DND-41 (cell line): ENCODE measurements at regions not wholly inside any gene's neighbourhood (a gene's known extent, or its start where the extent isn't known, plus 50 kb on each side); places are given as distances from the start of the nearest gene placed in this dataset.

ENCODE experiments used
- ATAC-seq: fragments of 200-7000 bp; cut with Tn5 transposase; 3 replicates; pipeline ENCODE4 v1.9.1; 2021; ENCODE audit warnings: low read depth; ENCODE audit not compliant: insufficient read depth
- DNase-seq: peaks from one replicate; pipeline ENCODE4 v3.0.0-alpha.2; 2020
- H2AFZ ChIP-seq: 2 replicates; pipeline ENCODE4 v1.6.0; 2012; ENCODE audit warnings: low read depth, low read length
- H3K27ac ChIP-seq: 2 replicates; pipeline ENCODE4 v1.5.1; 2012; ENCODE audit warnings: low read length, inconsistent platforms
- H3K27me3 ChIP-seq: fragments of 200-600 bp; sonication (generic); 2 replicates; pipeline ENCODE4 v1.6.0; 2012; ENCODE audit warnings: low read length, mild to moderate bottlenecking, inconsistent platforms; ENCODE audit not compliant: insufficient read depth, poor library complexity
- H3K36me3 ChIP-seq: 2 replicates; pipeline ENCODE4 v1.5.1; 2012; ENCODE audit warnings: low read length, inconsistent platforms; ENCODE audit not compliant: insufficient read depth
- H3K4me1 ChIP-seq: 2 replicates; pipeline ENCODE4 v1.5.1; 2012; ENCODE audit warnings: mild to moderate bottlenecking, low read length; ENCODE audit not compliant: insufficient read depth
- H3K4me2 ChIP-seq: 2 replicates; pipeline ENCODE4 v1.6.0; 2012; ENCODE audit warnings: mild to moderate bottlenecking, moderate library complexity, low read length, inconsistent platforms; ENCODE audit not compliant: insufficient read depth
- H3K4me3 ChIP-seq, 2 experiments: fragments of 200-600 bp in 1 of 2; shearing (Covaris generic) in 1 of 2; 2 replicates each; pipeline ENCODE4 v1.5.1; 2012 to 2016; ENCODE audit warnings: inconsistent platforms in 2 of 2, low read length in 2 of 2, mild to moderate bottlenecking in 2 of 2, low read depth in 1 of 2, moderate library complexity in 1 of 2
- H3K79me2 ChIP-seq: 2 replicates; pipeline ENCODE4 v1.6.0; 2012; ENCODE audit warnings: low read length, inconsistent platforms; ENCODE audit not compliant: insufficient read depth
- H3K9ac ChIP-seq: 2 replicates; pipeline ENCODE4 v1.6.0; 2012; ENCODE audit warnings: low read depth, mild to moderate bottlenecking, inconsistent platforms, low read length, moderate library complexity
- H3K9me3 ChIP-seq: 2 replicates; pipeline ENCODE4 v1.5.1; 2012; ENCODE audit warnings: low read length, moderate library complexity, mild to moderate bottlenecking, inconsistent platforms; ENCODE audit not compliant: insufficient read depth, severe bottlenecking
- H4K20me1 ChIP-seq: 2 replicates; pipeline ENCODE4 v1.6.0; 2012; ENCODE audit warnings: low read length; ENCODE audit not compliant: insufficient read depth
- EZH2 ChIP-seq: IDR thresholded peaks from 3 replicates; pipeline ENCODE4 v1.6.1; 2012; ENCODE audit warnings: borderline replicate concordance, low read depth, mild to moderate bottlenecking, moderate library complexity, low read length, inconsistent platforms; ENCODE audit not compliant: severe bottlenecking
- TF ChIP-seq, protein P1 (sequence below): IDR thresholded peaks from 2 replicates; pipeline ENCODE4 v1.5.1; 2012; ENCODE audit warnings: borderline replicate concordance, low read length, moderate library complexity, mild to moderate bottlenecking; ENCODE audit not compliant: poor library complexity, severe bottlenecking; ENCODE audit errors: extremely low read depth

DNA sequence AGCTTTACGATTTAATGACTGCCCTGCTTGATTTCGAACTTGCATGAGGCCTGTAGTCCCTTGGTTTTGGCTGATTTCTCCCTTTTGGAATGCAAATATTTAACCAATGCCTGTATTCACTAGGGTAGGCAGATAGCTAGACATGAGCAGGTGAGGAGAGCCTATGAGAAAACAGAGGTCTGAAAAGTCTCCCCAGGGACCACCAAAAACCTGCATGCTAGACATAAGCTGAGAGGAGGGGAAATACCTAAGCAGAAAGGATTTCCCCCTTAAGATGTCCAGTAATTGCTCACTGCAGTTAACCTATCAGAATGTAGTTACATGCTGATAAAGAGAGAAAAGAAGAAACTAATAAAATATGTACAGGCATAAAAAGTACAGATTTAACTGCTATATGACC, 667.4 kb upstream of the SEMA6A start:
- no peak overlapping the region for H3K9ac ChIP-seq
- no peak for ATAC-seq

DNA sequence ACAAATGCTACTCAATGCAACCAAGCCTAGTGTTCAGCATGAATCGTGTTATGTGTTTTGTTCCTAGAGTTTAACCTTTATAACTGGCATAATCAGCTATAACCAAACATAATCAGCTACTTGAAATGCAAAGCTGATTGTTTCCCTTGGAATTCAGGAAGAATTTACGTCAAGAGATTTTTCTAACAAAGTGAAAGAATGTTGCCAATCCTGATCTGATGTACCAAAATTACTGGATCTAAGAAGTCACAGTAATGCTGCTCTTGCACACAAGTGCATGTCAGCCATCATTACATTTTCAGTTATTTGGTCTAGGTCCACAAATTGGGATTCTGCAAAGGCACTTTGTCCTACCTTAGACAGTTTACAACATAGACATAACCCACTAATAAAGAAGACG, 662.3 kb upstream of the SEMA6A start:
- no peaks in the 10 kb centered on the region for H3K79me2 ChIP-seq
- no peak overlapping the region for H3K4me3 ChIP-seq
- no peaks in the 10 kb centered on the region for H3K27me3 ChIP-seq
- H3K36me3 ChIP-seq, result no peaks in the 10 kb centered on the region
- ATAC-seq (no peak), DNase-seq (no peak)
- no peak for TF ChIP-seq EZH2
- TF ChIP-seq, protein P1, sequence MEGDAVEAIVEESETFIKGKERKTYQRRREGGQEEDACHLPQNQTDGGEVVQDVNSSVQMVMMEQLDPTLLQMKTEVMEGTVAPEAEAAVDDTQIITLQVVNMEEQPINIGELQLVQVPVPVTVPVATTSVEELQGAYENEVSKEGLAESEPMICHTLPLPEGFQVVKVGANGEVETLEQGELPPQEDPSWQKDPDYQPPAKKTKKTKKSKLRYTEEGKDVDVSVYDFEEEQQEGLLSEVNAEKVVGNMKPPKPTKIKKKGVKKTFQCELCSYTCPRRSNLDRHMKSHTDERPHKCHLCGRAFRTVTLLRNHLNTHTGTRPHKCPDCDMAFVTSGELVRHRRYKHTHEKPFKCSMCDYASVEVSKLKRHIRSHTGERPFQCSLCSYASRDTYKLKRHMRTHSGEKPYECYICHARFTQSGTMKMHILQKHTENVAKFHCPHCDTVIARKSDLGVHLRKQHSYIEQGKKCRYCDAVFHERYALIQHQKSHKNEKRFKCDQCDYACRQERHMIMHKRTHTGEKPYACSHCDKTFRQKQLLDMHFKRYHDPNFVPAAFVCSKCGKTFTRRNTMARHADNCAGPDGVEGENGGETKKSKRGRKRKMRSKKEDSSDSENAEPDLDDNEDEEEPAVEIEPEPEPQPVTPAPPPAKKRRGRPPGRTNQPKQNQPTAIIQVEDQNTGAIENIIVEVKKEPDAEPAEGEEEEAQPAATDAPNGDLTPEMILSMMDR, result no peak
- H3K4me2 ChIP-seq, result no peak overlapping the region
- no peaks in the 10 kb centered on the region for H3K9me3 ChIP-seq
- H3K4me1 ChIP-seq, result no peaks in the 10 kb centered on the region
- H4K20me1 ChIP-seq, result no peaks in the 10 kb centered on the region
- no peak overlapping the region for H3K27ac ChIP-seq
- no peak overlapping the region for H2AFZ ChIP-seq
- no peak overlapping the region for H3K9ac ChIP-seq

More for the DNA sequence above, 667.4 kb upstream of the SEMA6A start:
- H3K79me2 ChIP-seq, result no peaks in the 10 kb centered on the region
- no peak overlapping the region for H3K27ac ChIP-seq
- H3K4me1 ChIP-seq, result no peaks in the 10 kb centered on the region
- no peaks in the 10 kb centered on the region for H4K20me1 ChIP-seq
- TF ChIP-seq, protein P1, result no peak
- no peak for TF ChIP-seq EZH2
- no peak overlapping the region for H3K4me2 ChIP-seq
- no peak overlapping the region for H2AFZ ChIP-seq
- no peaks in the 10 kb centered on the region for H3K36me3 ChIP-seq
- H3K27me3 ChIP-seq, result no peaks in the 10 kb centered on the region
- no peaks in the 10 kb centered on the region for H3K9me3 ChIP-seq
- DNase-seq, result no peak
- H3K4me3 ChIP-seq, result no peak overlapping the region

DNA sequence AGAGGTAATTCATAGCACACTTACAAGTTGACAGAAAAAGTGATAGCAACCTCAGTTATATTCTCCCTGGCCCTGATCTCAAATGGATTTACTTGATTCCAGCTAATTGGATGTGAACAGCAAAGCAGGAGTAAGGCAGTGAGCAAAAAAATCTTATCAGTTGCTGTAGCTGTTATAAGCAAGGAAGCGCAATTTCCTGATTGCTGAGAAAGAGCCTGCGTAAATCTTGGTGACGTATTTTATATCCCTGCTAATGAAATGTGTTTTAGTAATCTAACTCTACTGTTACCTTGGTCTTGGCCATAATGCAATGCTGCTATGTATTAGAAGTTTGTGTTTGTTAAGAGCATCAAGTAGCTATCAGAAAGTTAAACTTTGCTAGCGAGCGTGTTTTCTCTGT, 661.2 kb upstream of the SEMA6A start:
- Histone ChIP-seq H3K9me3 (no peaks in the 10 kb centered on the region), H2AFZ (no peak overlapping the region), H3K27ac (no peak overlapping the region), H4K20me1 (no peaks in the 10 kb centered on the region), H3K27me3 (no peaks in the 10 kb centered on the region), H3K4me2 (no peak overlapping the region), H3K79me2 (no peaks in the 10 kb centered on the region), H3K4me1 (no peaks in the 10 kb centered on the region), H3K36me3 (no peaks in the 10 kb centered on the region), H3K4me3 (no peak overlapping the region), H3K9ac (no peak overlapping the region)
- DNase-seq, result no peak
- ATAC-seq, result no peak
- no peak for TF ChIP-seq EZH2
- TF ChIP-seq, protein P1, result no peak

DNA sequence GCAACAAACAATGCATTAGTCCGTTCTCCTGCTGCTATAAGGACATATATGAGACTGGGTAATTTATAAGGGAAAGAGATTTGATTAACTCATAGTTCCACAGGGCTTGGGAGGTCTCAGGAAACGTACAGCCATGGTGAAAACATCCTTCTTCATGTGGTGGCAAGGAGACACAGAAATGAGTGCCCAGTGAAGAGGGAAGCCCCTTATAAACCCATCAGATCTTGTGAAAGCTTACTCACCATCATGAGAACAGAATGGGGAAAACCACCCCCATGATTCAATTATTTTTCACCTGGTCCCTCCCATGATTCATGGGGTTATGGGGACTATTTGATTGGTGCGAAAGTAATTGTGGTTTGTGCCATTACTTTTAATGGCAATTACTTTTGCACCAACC, 655.8 kb upstream of the SEMA6A start:
- no peaks in the 10 kb centered on the region for H4K20me1 ChIP-seq
- H3K9ac ChIP-seq, result no peak overlapping the region
- TF ChIP-seq, protein P1, result no peak
- no peak for TF ChIP-seq EZH2
- no peak overlapping the region for H2AFZ ChIP-seq
- ATAC-seq (no peak), DNase-seq (no peak)
- H3K79me2 ChIP-seq, result no peaks in the 10 kb centered on the region
- H3K27me3 ChIP-seq, result no peaks in the 10 kb centered on the region
- no peaks in the 10 kb centered on the region for H3K36me3 ChIP-seq
- no peak overlapping the region for H3K4me3 ChIP-seq
- H3K27ac ChIP-seq, result no peak overlapping the region
- H3K9me3 ChIP-seq, result no peaks in the 10 kb centered on the region
- H3K4me1 ChIP-seq, result no peaks in the 10 kb centered on the region
- H3K4me2 ChIP-seq, result no peak overlapping the region
